C4-2B (cell line): ENCODE measurements at regions not wholly inside any gene's neighbourhood (a gene's known extent, or its start where the extent isn't known, plus 50 kb on each side); places are given as distances from the start of the nearest gene placed in this dataset.
A peak's percentile ranks its signal among the peaks of the same experiment; 100 is the strongest.

Source experiments
- H3K27ac ChIP-seq: fragments of 450-650 bp; 2 replicates; pipeline ENCODE4 v1.5.1; 2017
- CTCF ChIP-seq: fragments of 450-650 bp; conservative IDR thresholded peaks from 2 replicates; pipeline ENCODE4 v1.5.1; 2017; ENCODE audit warnings: mild to moderate bottlenecking
- ZFX ChIP-seq: fragments of 450-650 bp; IDR thresholded peaks from 2 replicates; pipeline ENCODE4 v1.6.1; 2017

- TF ChIP-seq ZFX (no peak), CTCF (no peak)
- H3K27ac ChIP-seq = no peak overlapping the region
These were observed 326.9 kb downstream of the FGF9 start for GRCh38 chr13:21997726-21998125.

- TF ChIP-seq ZFX (no peak), CTCF (no peak)
- H3K27ac ChIP-seq = no peak overlapping the region
These were observed 327.6 kb downstream of the FGF9 start for GRCh38 chr13:21998279-21998990.

GRCh38 chr13:21999666-22000065 is 328.8 kb downstream of the FGF9 start:
- TF ChIP-seq CTCF (no peak), ZFX (no peak)

GRCh38 chr13:22000191-22000590 is 329.3 kb downstream of the FGF9 start:
- no peak for TF ChIP-seq ZFX

More at GRCh38 chr13:21999666-22000065, 328.8 kb downstream of the FGF9 start:
- H3K27ac ChIP-seq = no peak overlapping the region

GRCh38 chr13:22001336-22001735 is 330.5 kb downstream of the FGF9 start:
- TF ChIP-seq ZFX (no peak), CTCF (no peak)
- no peak overlapping the region for H3K27ac ChIP-seq

More at GRCh38 chr13:22000191-22000590, 329.3 kb downstream of the FGF9 start:
- H3K27ac ChIP-seq = no peak overlapping the region

- TF ChIP-seq ZFX (no peak), CTCF (no peak)
- H3K27ac ChIP-seq = peak overlapping the region; percentile 1; the same call in 1 of the 2 replicates
These were observed 332.0 kb downstream of the FGF9 start for GRCh38 chr13:22002893-22003292.

- TF ChIP-seq ZFX (no peak), CTCF (no peak)
- peak overlapping the region; percentile 61 for H3K27ac ChIP-seq
These were observed 338.6 kb downstream of the FGF9 start for GRCh38 chr13:22009500-22009899.

GRCh38 chr13:22009937-22010336 is 339.1 kb downstream of the FGF9 start:
- H3K27ac ChIP-seq = peak overlapping the region; percentile 61
- TF ChIP-seq ZFX (no peak), CTCF (no peak)
